22Rv1 (cell line): ENCODE measurements at regions not wholly inside any gene's neighbourhood (a gene's known extent, or its start where the extent isn't known, plus 50 kb on each side); places are given as distances from the start of the nearest gene placed in this dataset.

Experiments used
- H3K27ac ChIP-seq: fragments of 450-650 bp; 2 replicates; pipeline ENCODE4 v1.5.1; 2017
- CTCF ChIP-seq: fragments of 450-650 bp; IDR thresholded peaks from 2 replicates; pipeline ENCODE4 v1.5.1; 2017; ENCODE audit warnings: mild to moderate bottlenecking
- ZFX ChIP-seq: fragments of 450-650 bp; IDR thresholded peaks from 2 replicates; pipeline ENCODE4 v1.6.1; 2017; ENCODE audit warnings: antibody characterized with exemption, borderline replicate concordance

GRCh38 chr3:176375519-176375918, 821.8 kb downstream of the TBL1XR1 start:
- no peak for TF ChIP-seq ZFX
- TF ChIP-seq CTCF, result no peak
- no peak overlapping the region for H3K27ac ChIP-seq

GRCh38 chr3:176362191-176362731, 835.0 kb downstream of the TBL1XR1 start:
- TF ChIP-seq ZFX (no peak), CTCF (no peak)
- no peak overlapping the region for H3K27ac ChIP-seq

GRCh38 chr3:176359211-176359610, 838.1 kb downstream of the TBL1XR1 start:
- TF ChIP-seq ZFX, result no peak
- no peak for TF ChIP-seq CTCF
- H3K27ac ChIP-seq, result no peak overlapping the region

- no peak for TF ChIP-seq ZFX
- TF ChIP-seq CTCF, result no peak
- no peak overlapping the region for H3K27ac ChIP-seq
These were observed 839.4 kb downstream of the TBL1XR1 start for GRCh38 chr3:176357891-176358290.

- no peak overlapping the region for H3K27ac ChIP-seq
These were observed 842.4 kb downstream of the TBL1XR1 start for GRCh38 chr3:176354843-176355242.

GRCh38 chr3:176352716-176353334, 844.5 kb downstream of the TBL1XR1 start:
- no peak overlapping the region for H3K27ac ChIP-seq
- TF ChIP-seq CTCF (no peak), ZFX (no peak)

More at GRCh38 chr3:176354843-176355242, 842.4 kb downstream of the TBL1XR1 start:
- TF ChIP-seq ZFX (no peak), CTCF (no peak)

GRCh38 chr3:176351408-176351807, 845.9 kb downstream of the TBL1XR1 start:
- no peak for TF ChIP-seq CTCF
- no peak for TF ChIP-seq ZFX
- no peak overlapping the region for H3K27ac ChIP-seq
